ENCODE measurements at regions not wholly inside any gene's neighbourhood (a gene's known extent, or its start where the extent isn't known, plus 50 kb on each side); places are given as distances from the start of the nearest gene placed in this dataset.

DNA sequence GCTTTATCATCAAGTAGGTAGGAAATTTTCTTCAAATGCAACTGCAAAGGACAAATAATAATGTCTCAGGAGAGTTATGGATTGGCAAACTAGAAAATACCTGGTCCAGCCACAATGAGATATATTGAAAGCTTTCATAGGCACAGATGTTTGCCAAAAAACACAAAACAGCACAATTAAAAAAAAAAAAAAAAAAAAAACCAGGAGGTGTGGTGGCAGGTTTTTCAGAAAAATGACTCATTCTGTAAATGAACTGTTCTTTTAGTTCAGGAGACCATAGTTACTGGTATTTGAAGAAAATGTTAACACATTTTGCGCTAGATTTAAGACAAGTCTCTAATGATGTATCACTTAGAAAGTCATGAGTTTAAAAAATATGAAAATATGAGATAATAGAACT lies 55.0 kb upstream of the JCAD start:
- Histone ChIP-seq H3K27me3 (ENCODE audit: control insufficient read depth in 2 of 2, insufficient read depth in 2 of 2, low read length in 2 of 2) (no peaks in the 10 kb centered on the region), H3K79me2 (ENCODE audit: control insufficient read depth, insufficient read depth, low read length) (no peaks in the 10 kb centered on the region), H3K9ac (replicated peaks; ENCODE audit: extremely low read depth, insufficient read depth, low read length) (no peak overlapping the region), H2AFZ (ENCODE audit: low read depth, low read length) (no peak overlapping the region), H3K27ac (ENCODE audit: insufficient read depth, low read depth, low read length) (no peak overlapping the region), H3K4me3 (replicated peaks in 1 of 3; ENCODE audit: insufficient read depth in 1 of 3, low read depth in 1 of 3, low read length in 3 of 3) (no peak overlapping the region), H4K20me1 (replicated peaks; ENCODE audit: control insufficient read depth, extremely low read depth, insufficient read depth, low read length) (no peaks in the 10 kb centered on the region), H3K9me3 (replicated peaks; ENCODE audit: control insufficient read depth, insufficient read depth, low read length) (no peaks in the 10 kb centered on the region), H3K4me2 (ENCODE audit: insufficient read depth, low read length) (peak overlapping the region; percentile 76), H3K4me1 (ENCODE audit: control insufficient read depth, extremely low read depth, insufficient read depth, low read length) (peaks cover 29% of the 10 kb centered on the region), H3K9me1 (replicated peaks; ENCODE audit: control insufficient read depth, extremely low read depth, insufficient read depth, low read length) (no peaks in the 10 kb centered on the region), H3K36me3 (ENCODE audit: control insufficient read depth in 2 of 2, extremely low read depth in 1 of 2, insufficient read depth in 2 of 2, low read length in 2 of 2) (no peaks in the 10 kb centered on the region)
- CTCF ChIA-PET: interaction anchor here (0.8 to 2.0 kb wide), 3 partner anchors 10 to 127 kb away, joined by 3 to 8 read pairs (median 4); no protein-coding TSS in a partner anchor
- intact Hi-C loops (cut with micrococcal nuclease) (no loop called here), dilution Hi-C loops (cut with MboI; ENCODE audit: extremely low pct_ligation_motif_present, low sequenced_read_pairs) (no loop called here)
- DNase-seq (ENCODE audit: low read depth, low spot score): peak; percentile 16
- TF ChIP-seq MYC (IDR thresholded peaks at IDR 0.05; ENCODE audit: low read depth, low read length) (no peak), FOS (IDR thresholded peaks at IDR 0.05; ENCODE audit: borderline replicate concordance, insufficient read depth, low read length) (peak; percentile 16), POLR2A (IDR thresholded peaks at IDR 0.05; ENCODE audit: low read depth, low read length) (no peak)
- BruUV-seq (replicated peaks): no TSS peak
- POLR2A ChIA-PET: no interaction called here
- no peak for FAIRE-seq

DNA sequence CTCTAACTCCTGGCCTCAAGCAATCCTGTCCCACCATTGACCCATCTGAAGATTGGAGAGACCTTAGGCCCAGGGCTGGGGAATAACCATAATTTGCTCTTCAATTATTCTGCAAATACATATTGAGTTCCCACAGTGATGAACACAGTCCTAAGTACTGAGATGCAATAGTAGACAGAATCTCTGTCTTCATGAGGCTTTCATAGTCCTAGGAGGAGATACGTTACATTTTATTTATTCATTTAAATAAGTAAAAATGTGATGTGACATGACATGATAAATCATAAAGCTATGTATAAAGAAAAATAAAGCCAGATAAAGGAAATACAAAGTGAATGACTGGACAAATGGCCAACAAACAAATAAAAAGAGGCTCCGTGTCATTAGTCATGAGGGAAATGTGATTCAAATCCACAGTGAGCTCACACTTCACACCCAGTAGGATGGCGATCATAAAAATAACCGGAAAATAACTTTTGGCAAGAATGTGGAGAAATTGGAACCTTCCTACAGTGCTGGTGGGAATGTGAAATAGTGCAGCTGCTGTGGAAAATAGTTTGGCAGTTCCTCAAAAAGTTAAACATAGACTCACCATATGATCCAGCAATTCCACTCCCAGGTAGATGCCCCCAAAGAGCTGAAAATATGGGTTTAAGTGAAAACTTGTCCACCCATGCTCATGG lies 52.1 kb upstream of the JCAD start:
- FAIRE-seq (peak; percentile 95), DNase-seq (ENCODE audit: low read depth, low spot score) (peak; percentile 96)
- Histone ChIP-seq H3K4me1 (ENCODE audit: control insufficient read depth, extremely low read depth, insufficient read depth, low read length) (peaks cover 29% of the 10 kb centered on the region), H3K9ac (replicated peaks; ENCODE audit: extremely low read depth, insufficient read depth, low read length) (peak overlapping the region; percentile 22), H3K4me3 (replicated peaks in 1 of 3; ENCODE audit: insufficient read depth in 1 of 3, low read depth in 1 of 3, low read length in 3 of 3) (no peak overlapping the region), H3K27me3 (ENCODE audit: control insufficient read depth in 2 of 2, insufficient read depth in 2 of 2, low read length in 2 of 2) (no peaks in the 10 kb centered on the region), H3K9me3 (replicated peaks; ENCODE audit: control insufficient read depth, insufficient read depth, low read length) (no peaks in the 10 kb centered on the region), H3K36me3 (ENCODE audit: control insufficient read depth in 2 of 2, extremely low read depth in 1 of 2, insufficient read depth in 2 of 2, low read length in 2 of 2) (no peaks in the 10 kb centered on the region), H3K79me2 (ENCODE audit: control insufficient read depth, insufficient read depth, low read length) (no peaks in the 10 kb centered on the region), H3K9me1 (replicated peaks; ENCODE audit: control insufficient read depth, extremely low read depth, insufficient read depth, low read length) (no peaks in the 10 kb centered on the region), H2AFZ (ENCODE audit: low read depth, low read length) (no peak overlapping the region), H4K20me1 (replicated peaks; ENCODE audit: control insufficient read depth, extremely low read depth, insufficient read depth, low read length) (no peaks in the 10 kb centered on the region), H3K4me2 (ENCODE audit: insufficient read depth, low read length) (peak overlapping the region; percentile 38), H3K27ac (ENCODE audit: insufficient read depth, low read depth, low read length) (peak overlapping the region; percentile 64)
- no TSS peak for BruUV-seq (replicated peaks)
- POLR2A ChIA-PET: interaction anchor here (0.6 to 1.0 kb wide), 3 partner anchors 13 to 96 kb away, joined by 3 read pairs; no protein-coding TSS in a partner anchor
- CTCF ChIA-PET: interaction anchor here (0.5 to 1.7 kb wide), 9 partner anchors 12 to 130 kb away, joined by 3 to 10 read pairs (median 4); partner anchors contain the start of gene JCAD
- TF ChIP-seq POLR2AphosphoS5 (IDR thresholded peaks at IDR 0.05; ENCODE audit: insufficient read depth, low read depth, low read length): peak; percentile 35
- TF ChIP-seq JUN (IDR thresholded peaks at IDR 0.05; ENCODE audit: borderline replicate concordance, insufficient read depth, insufficient read length, low read depth): peak; percentile 87
- no peak for TF ChIP-seq EZH2 (IDR thresholded peaks at IDR 0.05; ENCODE audit: borderline replicate concordance, low read depth, low read length, severe bottlenecking)
- no peak for TF ChIP-seq POLR2A (IDR thresholded peaks at IDR 0.05; ENCODE audit: low read depth, low read length)
- TF ChIP-seq, protein P1, sequence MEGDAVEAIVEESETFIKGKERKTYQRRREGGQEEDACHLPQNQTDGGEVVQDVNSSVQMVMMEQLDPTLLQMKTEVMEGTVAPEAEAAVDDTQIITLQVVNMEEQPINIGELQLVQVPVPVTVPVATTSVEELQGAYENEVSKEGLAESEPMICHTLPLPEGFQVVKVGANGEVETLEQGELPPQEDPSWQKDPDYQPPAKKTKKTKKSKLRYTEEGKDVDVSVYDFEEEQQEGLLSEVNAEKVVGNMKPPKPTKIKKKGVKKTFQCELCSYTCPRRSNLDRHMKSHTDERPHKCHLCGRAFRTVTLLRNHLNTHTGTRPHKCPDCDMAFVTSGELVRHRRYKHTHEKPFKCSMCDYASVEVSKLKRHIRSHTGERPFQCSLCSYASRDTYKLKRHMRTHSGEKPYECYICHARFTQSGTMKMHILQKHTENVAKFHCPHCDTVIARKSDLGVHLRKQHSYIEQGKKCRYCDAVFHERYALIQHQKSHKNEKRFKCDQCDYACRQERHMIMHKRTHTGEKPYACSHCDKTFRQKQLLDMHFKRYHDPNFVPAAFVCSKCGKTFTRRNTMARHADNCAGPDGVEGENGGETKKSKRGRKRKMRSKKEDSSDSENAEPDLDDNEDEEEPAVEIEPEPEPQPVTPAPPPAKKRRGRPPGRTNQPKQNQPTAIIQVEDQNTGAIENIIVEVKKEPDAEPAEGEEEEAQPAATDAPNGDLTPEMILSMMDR (IDR thresholded peaks at IDR 0.05; ENCODE audit: extremely low read depth in 1 of 2, insufficient read depth in 1 of 2, low read depth in 1 of 2, low read length in 2 of 2): no peak
- TF ChIP-seq FOS (IDR thresholded peaks at IDR 0.05; ENCODE audit: borderline replicate concordance, insufficient read depth, low read length): peak; percentile 96
- peak; percentile 9 for TF ChIP-seq GATA2 (IDR thresholded peaks at IDR 0.05; ENCODE audit: insufficient read depth, insufficient read length, low read depth, low read length)
- dilution Hi-C loops (cut with MboI; ENCODE audit: extremely low pct_ligation_motif_present, low sequenced_read_pairs) (no loop called here), intact Hi-C loops (cut with micrococcal nuclease) (loop anchor here (2.0 kb wide), 2 partner anchors 49 to 75 kb away; no protein-coding TSS in a partner anchor)

Data from endothelial cell of umbilical vein (primary cell).